ENCODE measurements at regions not wholly inside any gene's neighbourhood (a gene's known extent, or its start where the extent isn't known, plus 50 kb on each side); places are given as distances from the start of the nearest gene placed in this dataset.

- no peak for DNase-seq (ENCODE audit: low read depth, low spot score)
- in situ Hi-C loops (cut with HindIII; ENCODE audit: low pct_unique_long_range_greater_than_20kb, low sequenced_read_pairs): no loop called here
- intact Hi-C loops (cut with micrococcal nuclease; ENCODE audit: unreplicated experiment): no loop called here
- ChIA-PET CTCF (no interaction called here), POLR2A (no interaction called here)
- Histone ChIP-seq H3K27me3 (ENCODE audit: control insufficient read depth, insufficient read depth, low read length) (no peaks in the 10 kb centered on the region; the same call in 1 of the 2 replicates), H3K4me1 (ENCODE audit: control insufficient read depth, insufficient read depth, low read length) (no peaks in the 10 kb centered on the region), H3K27ac (ENCODE audit: low read length) (no peak overlapping the region), H3K36me3 (ENCODE audit: control insufficient read depth, insufficient read depth, low read length) (no peaks in the 10 kb centered on the region), H3K9me3 (ENCODE audit: control insufficient read depth, insufficient read depth, low read depth, low read length) (no peaks in the 10 kb centered on the region), H3K4me3 (ENCODE audit: low read depth in 2 of 2, low read length in 2 of 2) (no peak overlapping the region)
- BruUV-seq (replicated peaks): no TSS peak
- ATAC-seq: no peak
- TF ChIP-seq SIN3A (IDR thresholded peaks at IDR 0.05; ENCODE audit: borderline replicate concordance, insufficient read depth, low read depth, low read length) (no peak), POLR2AphosphoS5 (IDR thresholded peaks at IDR 0.05; ENCODE audit: low read depth, low read length) (no peak), TCF7L2 (IDR thresholded peaks at IDR 0.05; ENCODE audit: low read depth, low read length) (no peak), CTCF (IDR thresholded peaks at IDR 0.05) (no peak), REST (IDR thresholded peaks at IDR 0.05; ENCODE audit: insufficient read depth in 1 of 2, low read depth in 2 of 2, low read length in 1 of 2) (no peak)
Observed at GRCh38 chr20:40757087-40757486, 68.1 kb upstream of the MAFB start.

GRCh38 chr20:40758790-40759189 lies 69.8 kb upstream of the MAFB start:
- no peak for ATAC-seq
- TF ChIP-seq TCF7L2 (IDR thresholded peaks at IDR 0.05; ENCODE audit: low read depth, low read length) (no peak), REST (IDR thresholded peaks at IDR 0.05; ENCODE audit: insufficient read depth in 1 of 2, low read depth in 2 of 2, low read length in 1 of 2) (no peak), POLR2AphosphoS5 (IDR thresholded peaks at IDR 0.05; ENCODE audit: low read depth, low read length) (no peak)
- ChIA-PET CTCF (no interaction called here), POLR2A (no interaction called here)
- H3K4me3 ChIP-seq (ENCODE audit: low read depth in 2 of 2, low read length in 2 of 2): no peak overlapping the region
- in situ Hi-C loops (cut with HindIII; ENCODE audit: low pct_unique_long_range_greater_than_20kb, low sequenced_read_pairs) (no loop called here), intact Hi-C loops (cut with micrococcal nuclease; ENCODE audit: unreplicated experiment) (no loop called here)
- no peaks in the 10 kb centered on the region for H3K4me1 ChIP-seq (ENCODE audit: control insufficient read depth, insufficient read depth, low read length)
- H3K36me3 ChIP-seq (ENCODE audit: control insufficient read depth, insufficient read depth, low read length): no peaks in the 10 kb centered on the region
- H3K9me3 ChIP-seq (ENCODE audit: control insufficient read depth, insufficient read depth, low read depth, low read length): no peaks in the 10 kb centered on the region
- no peak overlapping the region for H3K27ac ChIP-seq (ENCODE audit: low read length)
- no TSS peak for BruUV-seq (replicated peaks)
- no peaks in the 10 kb centered on the region; the same call in 1 of the 2 replicates for H3K27me3 ChIP-seq (ENCODE audit: control insufficient read depth, insufficient read depth, low read length)
- DNase-seq (ENCODE audit: low read depth, low spot score): no peak

Data from Panc1 (cell line).